Right lobe of liver (tissue), 6 donors: ENCODE measurements at regions not wholly inside any gene's neighbourhood (a gene's known extent, or its start where the extent isn't known, plus 50 kb on each side); places are given as distances from the start of the nearest gene placed in this dataset.
A peak's percentile ranks its signal among the peaks of the same experiment; 100 is the strongest.

ENCODE experiments used
- ATAC-seq, 4 donors: fragments of 200-7000 bp; cut with Tn5 transposase; one replicate each; pipeline ENCODE4 v1.9.1; 2020; ENCODE audit warnings: mild to moderate bottlenecking in 4 of 4, moderate library complexity in 4 of 4
- DNase-seq, 3 donors: peaks; one replicate each; pipeline ENCODE4 v3.0.0-alpha.2; 2020
- H3K27ac ChIP-seq, 3 donors: fragments of 200-600 bp; one replicate each; pipeline ENCODE4 v1.8.0; 2022
- H3K27me3 ChIP-seq, 2 donors: fragments of 200-600 bp; one replicate each; pipeline ENCODE4 v1.8.0; 2022
- H3K36me3 ChIP-seq, 4 donors: fragments of 200-600 bp; sonication (generic) in 1 of 4; one replicate each; pipeline versions ENCODE4 v1.5.1 to v1.8.0; 2017 to 2022; ENCODE audit warnings: control low read depth in 1 of 4
- H3K4me1 ChIP-seq, 4 donors: fragments of 200-600 bp; sonication (generic) in 1 of 4; one replicate each; pipeline versions ENCODE4 v1.5.1 to v1.8.0; 2017 to 2022; ENCODE audit warnings: control low read depth in 1 of 4
- H3K4me3 ChIP-seq, 3 donors: fragments of 200-600 bp; one replicate each; pipeline ENCODE4 v1.8.0; 2022
- H3K9me3 ChIP-seq, 4 donors: fragments of 200-600 bp; sonication (generic) in 1 of 4; one replicate each; pipeline versions ENCODE4 v1.5.1 to v1.8.0; 2017 to 2022; ENCODE audit warnings: control low read depth in 1 of 4
- POLR2A ChIP-seq: fragments of 450-650 bp; IDR thresholded peaks from one replicate; pipeline ENCODE4 v1.6.1; 2017; ENCODE audit warnings: antibody characterized with exemption, mild to moderate bottlenecking
- WGBS: methylation state at CpG from one replicate; pipeline ENCODE4 v1.1.6; 2018; ENCODE audit warnings: low coverage, low lambda C conversion rate; ENCODE audit not compliant: insufficient coverage; ENCODE audit errors: missing lambda C conversion rate; 5-methylcytosine and 5-hydroxymethylcytosine counted together
- intact Hi-C, 2 donors: fragments of 100-400 bp; cut with DNase I; formaldehyde crosslinking; loops; one replicate each; pipeline versions ENCODE4 v1.11.2 to v1.14.1; 2022
- TF ChIP-seq, protein P1 (sequence below), 4 donors: fragments of 200-600 bp in 3 of 4; fragments of 450-650 bp in 1 of 4; IDR thresholded peaks; one replicate each; pipeline versions ENCODE4 v1.5.1 to v1.8.0; 2016 to 2022; ENCODE audit warnings: antibody characterized with exemption in 4 of 4, mild to moderate bottlenecking in 2 of 4
- donor health status: DM: no; HTN: yes; CAD: no.
- donor health status: DM: no; HTN: no; CAD: no.
- donor health status: DM: no; HTN: no; CAD: no.
- donor health status: DM: no; HTN: yes; CAD: no.
- donor health status: DM: no; HTN: yes; CAD: no.

DNA sequence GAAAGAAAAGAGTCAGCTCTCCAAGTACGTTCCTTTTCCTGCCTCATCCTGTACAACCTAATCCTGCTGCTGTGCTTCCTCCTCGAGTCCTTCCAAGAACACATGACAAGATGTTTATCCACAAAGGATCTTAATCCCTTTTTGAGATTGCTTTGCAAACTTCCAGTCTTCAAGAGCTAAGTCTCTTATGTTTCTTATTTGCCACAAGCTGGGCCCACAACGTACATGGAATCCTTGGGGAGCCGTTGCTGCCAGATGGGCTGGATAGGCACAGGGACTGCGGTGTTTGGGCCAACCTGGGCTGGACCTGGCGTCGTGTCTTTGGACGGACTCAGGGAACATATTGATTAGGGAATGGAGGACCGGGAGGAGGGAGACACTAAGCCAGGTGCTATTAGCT is 79.7 kb upstream of the AFDN start:
- H3K27me3 ChIP-seq: no peaks in the 10 kb centered on the region
- H3K9me3 ChIP-seq: no peaks in the 10 kb centered on the region
- 44% methylated on average over 9 of the region's 9 CpGs for WGBS
- DNase-seq (peak in 1 of 3 donors; percentile 58), ATAC-seq (peak in 1 of 4 donors; percentile 36)
- H3K4me3 ChIP-seq: no peak overlapping the region
- intact Hi-C loops: loop anchor here in 1 of 2 donors (10.0 kb wide), 1 partner anchor 242 kb away; no protein-coding TSS in a partner anchor
- TF ChIP-seq, protein P1, sequence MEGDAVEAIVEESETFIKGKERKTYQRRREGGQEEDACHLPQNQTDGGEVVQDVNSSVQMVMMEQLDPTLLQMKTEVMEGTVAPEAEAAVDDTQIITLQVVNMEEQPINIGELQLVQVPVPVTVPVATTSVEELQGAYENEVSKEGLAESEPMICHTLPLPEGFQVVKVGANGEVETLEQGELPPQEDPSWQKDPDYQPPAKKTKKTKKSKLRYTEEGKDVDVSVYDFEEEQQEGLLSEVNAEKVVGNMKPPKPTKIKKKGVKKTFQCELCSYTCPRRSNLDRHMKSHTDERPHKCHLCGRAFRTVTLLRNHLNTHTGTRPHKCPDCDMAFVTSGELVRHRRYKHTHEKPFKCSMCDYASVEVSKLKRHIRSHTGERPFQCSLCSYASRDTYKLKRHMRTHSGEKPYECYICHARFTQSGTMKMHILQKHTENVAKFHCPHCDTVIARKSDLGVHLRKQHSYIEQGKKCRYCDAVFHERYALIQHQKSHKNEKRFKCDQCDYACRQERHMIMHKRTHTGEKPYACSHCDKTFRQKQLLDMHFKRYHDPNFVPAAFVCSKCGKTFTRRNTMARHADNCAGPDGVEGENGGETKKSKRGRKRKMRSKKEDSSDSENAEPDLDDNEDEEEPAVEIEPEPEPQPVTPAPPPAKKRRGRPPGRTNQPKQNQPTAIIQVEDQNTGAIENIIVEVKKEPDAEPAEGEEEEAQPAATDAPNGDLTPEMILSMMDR (IDR thresholded peaks at IDR 0.05): no peak
- no peak for TF ChIP-seq POLR2A
- H3K27ac ChIP-seq: no peak overlapping the region
- H3K36me3 ChIP-seq: no peaks in the 10 kb centered on the region
- peaks cover 0 to 17% (median 7%) of the 10 kb centered on the region in 4 donors for H3K4me1 ChIP-seq

DNA sequence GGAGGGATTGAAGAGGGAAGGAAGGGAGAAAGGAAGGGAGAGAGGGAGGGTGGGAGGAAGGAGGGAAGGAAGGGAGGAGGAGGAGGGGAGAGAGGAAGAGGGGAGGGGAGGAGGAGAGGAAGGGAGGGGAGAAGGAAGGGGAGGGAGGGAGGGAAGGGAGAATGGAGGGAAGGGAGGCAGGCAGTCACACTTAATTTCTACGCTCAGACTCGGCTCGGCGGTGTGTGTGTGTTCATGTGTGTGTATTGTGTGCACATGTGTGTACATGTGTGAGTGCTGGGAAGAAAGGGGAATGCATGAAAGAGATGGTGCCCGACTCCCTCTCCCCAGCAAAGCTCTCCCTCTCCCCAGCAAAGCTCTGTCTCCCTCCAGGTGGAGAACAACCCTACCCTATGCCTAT is 79.1 kb upstream of the AFDN start:
- TF ChIP-seq, protein P1 (IDR thresholded peaks at IDR 0.05): no peak
- no peak for TF ChIP-seq POLR2A
- Histone ChIP-seq H3K27me3 (no peaks in the 10 kb centered on the region), H3K36me3 (no peaks in the 10 kb centered on the region), H3K4me1 (peaks cover 0 to 17% (median 7%) of the 10 kb centered on the region in 4 donors), H3K4me3 (no peak overlapping the region), H3K27ac (no peak overlapping the region), H3K9me3 (no peaks in the 10 kb centered on the region)
- ATAC-seq: no peak
- no peak for DNase-seq
- 77% methylated on average over 4 of the region's 5 CpGs for WGBS
- intact Hi-C loops: loop anchor here in 1 of 2 donors (10.0 kb wide), 1 partner anchor 243 kb away; no protein-coding TSS in a partner anchor

DNA sequence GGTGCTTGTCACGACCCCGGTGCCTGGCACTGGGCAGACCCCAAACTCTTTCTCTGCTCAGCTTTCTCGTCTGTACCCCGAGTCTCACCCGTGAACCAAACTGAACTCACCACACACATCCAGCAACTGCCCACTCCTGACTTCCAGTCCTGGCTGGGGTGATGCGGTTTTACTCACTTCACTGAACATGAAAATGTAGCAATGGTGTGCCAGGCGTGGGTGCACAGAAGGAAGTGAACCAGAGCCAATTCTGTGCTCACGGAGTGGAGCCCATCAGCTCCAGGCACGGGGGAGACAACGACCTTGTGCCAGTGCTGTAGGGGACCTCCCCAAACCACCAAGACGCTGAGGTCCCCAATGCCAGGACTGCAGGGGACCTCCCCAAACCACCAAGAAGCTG is 78.7 kb upstream of the AFDN start:
- Histone ChIP-seq H3K36me3 (no peaks in the 10 kb centered on the region), H3K9me3 (no peaks in the 10 kb centered on the region), H3K4me1 (peaks cover 0 to 17% (median 7%) of the 10 kb centered on the region in 4 donors), H3K27me3 (no peaks in the 10 kb centered on the region), H3K4me3 (no peak overlapping the region), H3K27ac (no peak overlapping the region)
- no peak for TF ChIP-seq POLR2A
- DNase-seq (peak in 1 of 3 donors; percentile 33), ATAC-seq (no peak)
- intact Hi-C loops: loop anchor here in 1 of 2 donors (10.0 kb wide), 1 partner anchor 243 kb away; no protein-coding TSS in a partner anchor
- 70% methylated on average over 9 of the region's 11 CpGs for WGBS

DNA sequence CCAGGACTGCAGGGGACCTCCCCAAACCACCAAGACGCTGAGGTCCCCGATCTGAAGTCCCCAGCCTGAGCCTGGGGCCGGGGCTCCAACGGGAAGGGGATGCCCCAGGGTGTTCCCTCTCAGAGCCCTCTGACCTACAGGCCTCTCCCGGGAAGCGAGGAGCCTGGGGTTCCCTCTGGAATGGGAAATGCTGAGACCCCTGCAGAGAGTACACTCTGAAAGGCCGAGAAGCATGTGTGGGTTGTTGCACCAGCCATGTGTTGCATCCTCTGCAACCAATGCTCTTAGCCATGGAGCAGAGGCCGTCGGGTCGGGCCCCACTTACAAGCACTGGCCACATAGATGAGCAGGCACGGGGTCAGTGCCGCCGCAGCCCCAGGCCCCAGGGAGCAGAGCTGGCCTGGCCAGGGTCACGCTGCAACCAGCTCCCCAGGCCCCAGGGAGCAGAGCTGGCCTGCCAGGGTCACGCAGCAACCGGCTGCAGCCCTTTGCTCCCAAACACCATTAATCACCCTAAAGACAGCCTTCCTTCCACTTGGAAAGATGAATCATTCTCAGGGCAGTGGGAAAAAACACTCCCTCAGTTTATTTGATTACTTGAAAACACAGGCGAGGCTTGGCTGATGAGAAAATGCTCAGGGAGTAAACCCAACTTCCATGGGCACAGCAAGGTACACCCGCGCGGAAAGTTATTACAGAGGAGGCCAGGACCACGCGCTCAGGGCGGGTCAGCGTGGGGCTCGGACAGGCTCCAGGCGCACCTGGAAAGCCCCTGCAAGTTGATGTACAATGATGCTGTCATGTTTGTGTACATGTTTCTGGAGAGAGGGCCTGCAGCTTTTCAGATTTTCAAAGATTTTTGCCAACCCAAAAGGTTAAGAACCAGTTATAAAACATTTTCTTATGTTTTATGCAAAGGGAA is 78.0 kb upstream of the AFDN start:
- Histone ChIP-seq H3K4me1 (peaks cover 0 to 17% (median 7%) of the 10 kb centered on the region in 4 donors), H3K36me3 (no peaks in the 10 kb centered on the region), H3K27ac (no peak overlapping the region), H3K4me3 (no peak overlapping the region), H3K27me3 (no peaks in the 10 kb centered on the region), H3K9me3 (no peaks in the 10 kb centered on the region)
- TF ChIP-seq, protein P1 (IDR thresholded peaks at IDR 0.05): no peak
- no peak for TF ChIP-seq POLR2A
- WGBS: 87% methylated on average over 7 of the region's 26 CpGs
- ATAC-seq (no peak), DNase-seq (peak in 1 of 3 donors; percentile 37)
- intact Hi-C loops: loop anchor here in 1 of 2 donors (10.0 kb wide), 1 partner anchor 244 kb away; no protein-coding TSS in a partner anchor

DNA sequence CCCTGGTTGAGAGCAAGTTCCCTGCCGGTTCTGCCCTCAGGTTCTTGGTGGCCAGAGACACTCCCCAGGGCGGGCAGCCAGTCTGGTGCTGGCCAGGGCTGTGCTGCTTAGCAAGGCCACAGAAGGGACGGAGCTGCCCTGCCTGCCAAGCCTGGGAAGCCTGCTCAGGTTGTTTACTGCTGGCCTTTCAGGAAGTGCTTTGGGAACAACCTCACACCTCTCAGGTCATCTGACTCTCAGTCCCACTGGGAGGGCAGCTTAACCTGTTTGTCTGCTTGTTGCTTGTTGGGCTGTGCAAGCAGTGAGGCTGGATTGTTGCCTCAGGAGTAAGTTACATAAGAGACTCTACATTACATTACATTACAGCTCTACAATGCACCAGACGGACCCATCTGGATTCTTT is 75.8 kb upstream of the AFDN start:
- no peaks in the 10 kb centered on the region for H3K27me3 ChIP-seq
- no peak for TF ChIP-seq POLR2A
- TF ChIP-seq, protein P1 (IDR thresholded peaks at IDR 0.05): no peak
- H3K36me3 ChIP-seq: no peaks in the 10 kb centered on the region
- H3K9me3 ChIP-seq: no peaks in the 10 kb centered on the region
- intact Hi-C loops: no loop called here
- peak overlapping the region in 2 of 3 donors; percentile 46 to 58 for H3K27ac ChIP-seq
- H3K4me3 ChIP-seq: no peak overlapping the region
- peak; percentile 84 to 96 (median 95) for DNase-seq
- 35% methylated on average over 3 of the region's 4 CpGs for WGBS
- H3K4me1 ChIP-seq: peaks cover 0 to 17% (median 7%) of the 10 kb centered on the region in 4 donors
- peak; percentile 97 to 99 (median 98) for ATAC-seq
